NCI-H2029 (cell line): ENCODE measurements at regions not wholly inside any gene's neighbourhood (a gene's known extent, or its start where the extent isn't known, plus 50 kb on each side); places are given as distances from the start of the nearest gene placed in this dataset.
"Not testable (repeated sequence)": the region's sequence is repeated elsewhere in the genome, so short reads cannot be mapped to it uniquely, and the experiment has no call there.

ENCODE experiments used
- DNase-seq: peaks from one replicate; lab custom pipeline; 2025; lab: John Stamatoyannopoulos, UW

GRCh38 chr5:13346401-13346800 is 598.1 kb downstream of the DNAH5 start:
- DNase-seq, result no peak

DNA sequence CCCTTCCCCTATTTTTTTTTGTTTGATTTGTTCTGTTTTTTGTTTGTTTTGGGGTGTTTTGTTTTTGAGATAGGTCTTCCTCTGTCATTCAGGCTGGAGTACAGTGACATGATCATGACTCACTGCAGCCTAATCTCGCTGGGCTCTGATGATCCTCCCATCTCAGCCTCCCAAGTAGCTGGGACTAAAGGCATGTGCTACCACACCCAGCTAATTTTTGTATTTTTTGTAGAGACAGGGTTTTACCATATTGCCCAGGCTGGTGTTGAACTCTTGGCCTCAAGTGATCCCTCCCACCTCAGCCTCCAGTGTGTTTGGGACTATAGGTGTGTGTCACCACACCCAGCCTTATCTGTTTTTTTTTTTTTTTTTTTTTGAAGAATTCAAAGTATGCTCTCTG is 605.4 kb downstream of the DNAH5 start:
- DNase-seq, result no peak

- not testable (repeated sequence) for DNase-seq
These were observed 609.5 kb downstream of the DNAH5 start for GRCh38 chr5:13335026-13335425.

DNA sequence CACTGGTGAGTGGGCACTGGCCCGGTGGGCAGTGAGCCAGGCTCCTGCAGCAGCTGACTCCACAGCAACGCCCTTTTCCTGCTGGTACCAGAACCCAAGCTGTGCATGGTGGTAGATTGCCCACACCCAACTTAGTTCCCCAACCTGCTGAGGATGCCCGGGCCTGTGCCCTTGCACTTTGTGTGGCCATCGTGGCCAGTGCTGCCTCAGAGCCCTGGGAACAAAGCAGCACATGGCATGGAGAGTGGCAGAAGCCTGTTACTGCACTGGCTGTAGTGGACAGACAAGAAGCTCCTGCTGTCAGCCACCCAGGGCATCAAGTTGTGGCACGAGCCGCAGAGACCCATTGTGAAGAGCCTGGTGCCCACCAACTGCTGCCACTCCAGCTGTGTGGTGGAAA is 612.9 kb downstream of the DNAH5 start:
- no peak for DNase-seq

GRCh38 chr5:13328316-13328715 is 616.2 kb downstream of the DNAH5 start:
- no peak for DNase-seq

GRCh38 chr5:13325765-13326164 is 618.7 kb downstream of the DNAH5 start:
- no peak for DNase-seq

- DNase-seq, result no peak
These were observed 621.7 kb downstream of the DNAH5 start for GRCh38 chr5:13322769-13323168.

GRCh38 chr5:13317654-13318053 is 626.8 kb downstream of the DNAH5 start:
- DNase-seq, result no peak

DNA sequence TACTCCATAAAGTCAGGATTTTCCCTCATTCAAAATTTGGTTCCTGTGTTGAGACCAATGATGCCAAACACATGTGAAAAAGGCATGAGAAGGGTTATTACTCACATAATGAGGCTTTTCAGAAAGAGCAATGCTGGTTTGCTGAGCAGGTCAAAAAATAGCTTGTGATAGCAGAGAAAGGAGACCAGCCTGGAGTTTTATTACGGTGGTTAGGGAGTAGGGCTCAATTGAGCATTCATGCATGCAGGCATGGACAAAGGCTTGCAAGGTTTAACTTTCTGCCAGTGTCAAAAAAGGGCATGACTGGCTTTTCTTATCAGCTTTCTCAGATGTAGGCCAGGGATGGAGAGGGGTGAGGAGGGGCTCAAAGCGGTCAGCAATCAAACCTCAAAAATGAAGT is 628.3 kb downstream of the DNAH5 start:
- no peak for DNase-seq

- DNase-seq, result no peak
These were observed 637.0 kb downstream of the DNAH5 start for GRCh38 chr5:13307480-13307879.

DNA sequence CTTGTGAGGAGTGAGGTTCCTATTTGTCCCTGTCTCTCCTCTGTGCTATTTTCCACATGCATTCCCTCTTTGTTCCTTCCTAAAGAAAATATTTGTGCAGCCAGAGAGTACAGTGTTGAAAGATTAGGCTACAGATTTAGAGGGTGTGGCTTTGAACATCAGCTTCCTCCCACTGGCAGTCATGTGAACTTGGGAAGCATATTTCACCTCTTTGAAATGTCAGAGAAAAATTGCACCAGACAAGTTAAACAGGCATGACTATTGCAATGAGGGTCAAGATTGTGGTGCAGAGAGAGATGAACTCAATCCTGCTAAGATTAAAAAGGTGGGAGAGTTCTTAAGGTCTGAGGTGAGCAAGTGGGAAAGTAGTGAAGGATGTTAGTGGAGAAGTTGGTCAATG is 641.0 kb downstream of the DNAH5 start:
- no peak for DNase-seq

GRCh38 chr5:13278811-13279210 is 665.7 kb downstream of the DNAH5 start:
- DNase-seq, result no peak

GRCh38 chr5:13278148-13278547 is 666.3 kb downstream of the DNAH5 start:
- DNase-seq, result no peak

- no peak for DNase-seq
These were observed 668.3 kb downstream of the DNAH5 start for GRCh38 chr5:13276156-13276555.

DNA sequence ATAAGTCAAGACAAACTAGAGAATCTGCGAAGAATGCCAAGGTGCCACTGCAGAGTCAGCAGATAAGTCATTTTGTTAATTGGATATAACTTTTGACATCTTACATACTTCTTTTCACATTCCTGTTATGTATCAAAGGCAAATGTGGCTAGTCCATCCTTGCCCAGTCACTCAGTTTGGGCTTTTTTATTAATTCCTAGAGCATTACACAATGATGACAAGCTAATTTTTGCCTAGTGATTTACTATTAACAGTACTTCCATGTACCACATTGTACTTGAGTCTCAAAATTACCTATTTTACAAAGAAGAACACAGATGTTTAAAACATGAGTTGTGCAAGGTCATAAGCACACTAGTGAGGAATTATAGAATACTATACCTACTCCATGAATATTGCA is 680.8 kb downstream of the DNAH5 start:
- DNase-seq, result no peak

- DNase-seq, result no peak
These were observed 691.4 kb downstream of the DNAH5 start for GRCh38 chr5:13253111-13253510.

GRCh38 chr5:13252699-13253098 is 691.8 kb downstream of the DNAH5 start:
- DNase-seq, result no peak

- no peak for DNase-seq
These were observed 692.7 kb downstream of the DNAH5 start for GRCh38 chr5:13251623-13252376.

GRCh38 chr5:13250464-13251291 is 693.8 kb downstream of the DNAH5 start:
- DNase-seq, result no peak

GRCh38 chr5:13249854-13250253 is 694.6 kb downstream of the DNAH5 start:
- no peak for DNase-seq

- DNase-seq, result no peak
These were observed 696.2 kb downstream of the DNAH5 start for GRCh38 chr5:13248253-13248652.

GRCh38 chr5:13246053-13246452 is 698.4 kb downstream of the DNAH5 start:
- no peak for DNase-seq

DNA sequence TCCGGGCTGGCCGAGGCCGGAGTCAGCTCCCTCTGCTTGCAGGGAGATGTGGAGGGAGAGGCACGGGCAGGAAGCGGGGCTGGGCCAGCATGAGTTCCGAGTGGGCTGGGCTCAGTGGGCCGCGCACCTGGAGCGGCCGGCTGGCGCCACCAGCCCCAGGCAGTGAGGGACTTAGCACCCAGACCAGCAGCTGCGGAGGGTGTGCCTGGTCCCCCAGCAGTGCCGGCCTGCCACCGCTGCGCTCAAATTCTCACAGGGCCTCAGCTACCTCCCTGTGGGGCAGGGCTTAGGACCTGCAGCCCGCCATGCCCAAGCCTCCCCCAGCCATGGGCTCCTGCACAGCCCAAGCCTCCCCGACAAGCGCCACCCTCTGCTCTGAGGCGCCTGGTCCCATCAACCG is 700.3 kb downstream of the DNAH5 start:
- DNase-seq, result no peak
